ENCODE measurements at regions not wholly inside any gene's neighbourhood (a gene's known extent, or its start where the extent isn't known, plus 50 kb on each side); places are given as distances from the start of the nearest gene placed in this dataset.

GRCh38 chr2:188811522-188811921 lies 162.7 kb upstream of the COL3A1 start:
- no peak for DNase-seq
- Histone ChIP-seq H3K4me3 (no peak overlapping the region), H3K27me3 (no peaks in the 10 kb centered on the region), H3K4me1 (no peaks in the 10 kb centered on the region), H3K36me3 (no peaks in the 10 kb centered on the region), H3K9me3 (no peaks in the 10 kb centered on the region), H3K27ac (no peak overlapping the region)
- peak in 1 of 2 donors; percentile 84 for ATAC-seq (ENCODE audit: low FRiP score in 2 of 2)
- WGBS, 2 donors = 40 to 47% methylated on average over 1 of the region's 1 CpG
- TF ChIP-seq POLR2AphosphoS5 (IDR thresholded peaks at IDR 0.05) (no peak), POLR2A (IDR thresholded peaks at IDR 0.05) (no peak), EP300 (IDR thresholded peaks at IDR 0.05) (no peak), CTCF (IDR thresholded peaks at IDR 0.05) (no peak)

- no peak overlapping the region for H3K4me3 ChIP-seq
- H3K4me1 ChIP-seq = no peaks in the 10 kb centered on the region
- H3K27ac ChIP-seq = no peak overlapping the region
- DNase-seq (no peak), ATAC-seq (ENCODE audit: low FRiP score in 2 of 2) (peak in 1 of 2 donors; percentile 25)
- 85 to 88% methylated on average over 3 of the region's 3 CpGs for WGBS, 2 donors
- no peak for TF ChIP-seq CTCF (IDR thresholded peaks at IDR 0.05)
- no peak for TF ChIP-seq EP300 (IDR thresholded peaks at IDR 0.05)
- H3K36me3 ChIP-seq = no peaks in the 10 kb centered on the region
- no peaks in the 10 kb centered on the region for H3K27me3 ChIP-seq
- H3K9me3 ChIP-seq = no peaks in the 10 kb centered on the region
These were observed 160.9 kb upstream of the COL3A1 start for GRCh38 chr2:188813315-188813714.

GRCh38 chr2:188813857-188814256 lies 160.3 kb upstream of the COL3A1 start:
- Histone ChIP-seq H3K27ac (no peak overlapping the region), H3K4me3 (no peak overlapping the region), H3K36me3 (no peaks in the 10 kb centered on the region), H3K9me3 (no peaks in the 10 kb centered on the region), H3K4me1 (no peaks in the 10 kb centered on the region), H3K27me3 (no peaks in the 10 kb centered on the region)
- DNase-seq (no peak), ATAC-seq (ENCODE audit: low FRiP score in 2 of 2) (peak in 1 of 2 donors; percentile 60)
- TF ChIP-seq EP300 (IDR thresholded peaks at IDR 0.05) (no peak), POLR2AphosphoS5 (IDR thresholded peaks at IDR 0.05) (no peak), CTCF (IDR thresholded peaks at IDR 0.05) (no peak), POLR2A (IDR thresholded peaks at IDR 0.05) (no peak)
- 66 to 75% methylated on average over 5 of the region's 5 CpGs for WGBS, 2 donors

- no peak for DNase-seq
- ATAC-seq (ENCODE audit: low FRiP score in 2 of 2) = no peak
- Histone ChIP-seq H3K27ac (no peak overlapping the region), H3K27me3 (no peaks in the 10 kb centered on the region), H3K9me3 (no peaks in the 10 kb centered on the region), H3K4me1 (no peaks in the 10 kb centered on the region), H3K36me3 (no peaks in the 10 kb centered on the region), H3K4me3 (no peak overlapping the region)
- no peak for TF ChIP-seq EP300 (IDR thresholded peaks at IDR 0.05)
- no peak for TF ChIP-seq CTCF (IDR thresholded peaks at IDR 0.05)
- TF ChIP-seq POLR2AphosphoS5 (IDR thresholded peaks at IDR 0.05) = no peak
- TF ChIP-seq POLR2A (IDR thresholded peaks at IDR 0.05) = no peak
- 34 to 55% methylated on average over 1 of the region's 1 CpG for WGBS, 2 donors
These were observed 155.2 kb upstream of the COL3A1 start for GRCh38 chr2:188819011-188819410.

GRCh38 chr2:188819792-188820191 lies 154.4 kb upstream of the COL3A1 start:
- H3K4me3 ChIP-seq = no peak overlapping the region
- no peaks in the 10 kb centered on the region for H3K36me3 ChIP-seq
- no peaks in the 10 kb centered on the region for H3K27me3 ChIP-seq
- ATAC-seq (ENCODE audit: low FRiP score in 2 of 2) = no peak
- no peaks in the 10 kb centered on the region for H3K4me1 ChIP-seq
- TF ChIP-seq EP300 (IDR thresholded peaks at IDR 0.05) (no peak), POLR2A (IDR thresholded peaks at IDR 0.05) (no peak), CTCF (IDR thresholded peaks at IDR 0.05) (no peak), POLR2AphosphoS5 (IDR thresholded peaks at IDR 0.05) (no peak)
- H3K9me3 ChIP-seq = no peaks in the 10 kb centered on the region
- no peak for DNase-seq
- WGBS, 2 donors = 44 to 59% methylated on average over 3 of the region's 3 CpGs
- H3K27ac ChIP-seq = no peak overlapping the region

Data from upper lobe of left lung (tissue), 6 donors.